ENCODE measurements at regions not wholly inside any gene's neighbourhood (a gene's known extent, or its start where the extent isn't known, plus 50 kb on each side); places are given as distances from the start of the nearest gene placed in this dataset.

GRCh38 chr10:128211953-128212727, 85.9 kb upstream of the MKI67 start:
- Mint-ChIP-seq H3K27ac (peak overlapping the region; percentile 83), H3K9me3 (no peaks in the 10 kb centered on the region)

GRCh38 chr10:128213156-128213555, 86.9 kb upstream of the MKI67 start:
- no peak for DNase-seq
- Mint-ChIP-seq H3K36me3 (ENCODE audit: low read depth) (no peaks in the 10 kb centered on the region), H3K27me3 (no peaks in the 10 kb centered on the region), H3K9me3 (no peaks in the 10 kb centered on the region), H3K4me1 (ENCODE audit: low read depth) (peaks cover 14% of the 10 kb centered on the region), H3K27ac (no peak overlapping the region), H3K4me3 (no peak overlapping the region)

More at GRCh38 chr10:128211953-128212727, 85.9 kb upstream of the MKI67 start:
- H3K4me3 Mint-ChIP-seq: peak overlapping the region; percentile 63
- H3K4me1 Mint-ChIP-seq (ENCODE audit: low read depth): peaks cover 14% of the 10 kb centered on the region
- no peaks in the 10 kb centered on the region for H3K36me3 Mint-ChIP-seq (ENCODE audit: low read depth)
- peak; percentile 91 for DNase-seq
- H3K27me3 Mint-ChIP-seq: no peaks in the 10 kb centered on the region

GRCh38 chr10:128215733-128216132, 89.5 kb upstream of the MKI67 start:
- Mint-ChIP-seq H3K4me3 (no peak overlapping the region), H3K4me1 (ENCODE audit: low read depth) (peaks cover 8% of the 10 kb centered on the region), H3K9me3 (no peaks in the 10 kb centered on the region), H3K27me3 (no peaks in the 10 kb centered on the region), H3K27ac (no peak overlapping the region), H3K36me3 (ENCODE audit: low read depth) (no peaks in the 10 kb centered on the region)
- DNase-seq: no peak

- H3K36me3 Mint-ChIP-seq (ENCODE audit: low read depth): no peaks in the 10 kb centered on the region
- peaks cover 8% of the 10 kb centered on the region for H3K4me1 Mint-ChIP-seq (ENCODE audit: low read depth)
- DNase-seq: no peak
- no peak overlapping the region for H3K4me3 Mint-ChIP-seq
- no peaks in the 10 kb centered on the region for H3K9me3 Mint-ChIP-seq
- no peak overlapping the region for H3K27ac Mint-ChIP-seq
- H3K27me3 Mint-ChIP-seq: peaks cover 8% of the 10 kb centered on the region
Observed at GRCh38 chr10:128217136-128217535, 90.9 kb upstream of the MKI67 start.

- no peak for DNase-seq
- peaks cover 7% of the 10 kb centered on the region for H3K4me1 Mint-ChIP-seq (ENCODE audit: low read depth)
- no peak overlapping the region for H3K4me3 Mint-ChIP-seq
- H3K9me3 Mint-ChIP-seq: no peaks in the 10 kb centered on the region
- no peak overlapping the region for H3K27ac Mint-ChIP-seq
- no peaks in the 10 kb centered on the region for H3K36me3 Mint-ChIP-seq (ENCODE audit: low read depth)
- H3K27me3 Mint-ChIP-seq: peaks cover 12% of the 10 kb centered on the region
Observed at GRCh38 chr10:128218161-128218560, 91.9 kb upstream of the MKI67 start.

- Mint-ChIP-seq H3K36me3 (ENCODE audit: low read depth) (no peaks in the 10 kb centered on the region), H3K27ac (no peak overlapping the region), H3K4me3 (no peak overlapping the region), H3K27me3 (peaks cover 17% of the 10 kb centered on the region), H3K4me1 (ENCODE audit: low read depth) (peaks cover 7% of the 10 kb centered on the region), H3K9me3 (no peaks in the 10 kb centered on the region)
- no peak for DNase-seq
Observed at GRCh38 chr10:128219295-128219694, 93.1 kb upstream of the MKI67 start.

GRCh38 chr10:128220021-128220420, 93.8 kb upstream of the MKI67 start:
- no peaks in the 10 kb centered on the region for H3K9me3 Mint-ChIP-seq
- H3K4me3 Mint-ChIP-seq: no peak overlapping the region
- peak overlapping the region; percentile 53 for H3K27ac Mint-ChIP-seq
- peaks cover 18% of the 10 kb centered on the region for H3K27me3 Mint-ChIP-seq
- no peaks in the 10 kb centered on the region for H3K36me3 Mint-ChIP-seq (ENCODE audit: low read depth)
- DNase-seq: no peak
- H3K4me1 Mint-ChIP-seq (ENCODE audit: low read depth): peaks cover 7% of the 10 kb centered on the region

- no peak overlapping the region for H3K27ac Mint-ChIP-seq
- peaks cover 29% of the 10 kb centered on the region for H3K27me3 Mint-ChIP-seq
- H3K9me3 Mint-ChIP-seq: no peaks in the 10 kb centered on the region
- no peak overlapping the region for H3K4me3 Mint-ChIP-seq
- no peaks in the 10 kb centered on the region for H3K36me3 Mint-ChIP-seq (ENCODE audit: low read depth)
- DNase-seq: no peak
- H3K4me1 Mint-ChIP-seq (ENCODE audit: low read depth): peaks cover 7% of the 10 kb centered on the region
Observed at GRCh38 chr10:128221117-128221516, 94.9 kb upstream of the MKI67 start.

GRCh38 chr10:128221807-128222206, 95.6 kb upstream of the MKI67 start:
- no peaks in the 10 kb centered on the region for H3K9me3 Mint-ChIP-seq
- no peak overlapping the region for H3K4me3 Mint-ChIP-seq
- H3K4me1 Mint-ChIP-seq (ENCODE audit: low read depth): peaks cover 7% of the 10 kb centered on the region
- no peaks in the 10 kb centered on the region for H3K36me3 Mint-ChIP-seq (ENCODE audit: low read depth)
- H3K27me3 Mint-ChIP-seq: peaks cover 35% of the 10 kb centered on the region
- H3K27ac Mint-ChIP-seq: no peak overlapping the region
- no peak for DNase-seq

- peaks cover 7% of the 10 kb centered on the region for H3K4me1 Mint-ChIP-seq (ENCODE audit: low read depth)
- no peaks in the 10 kb centered on the region for H3K9me3 Mint-ChIP-seq
- no peak overlapping the region for H3K27ac Mint-ChIP-seq
- DNase-seq: no peak
- peaks cover 37% of the 10 kb centered on the region for H3K27me3 Mint-ChIP-seq
- H3K4me3 Mint-ChIP-seq: no peak overlapping the region
- no peaks in the 10 kb centered on the region for H3K36me3 Mint-ChIP-seq (ENCODE audit: low read depth)
Observed at GRCh38 chr10:128222332-128222849, 96.2 kb upstream of the MKI67 start.

- peaks cover 9% of the 10 kb centered on the region for H3K36me3 Mint-ChIP-seq (ENCODE audit: low read depth)
- no peak overlapping the region for H3K4me3 Mint-ChIP-seq
- no peak overlapping the region for H3K27ac Mint-ChIP-seq
- peaks cover 15% of the 10 kb centered on the region for H3K27me3 Mint-ChIP-seq
- H3K4me1 Mint-ChIP-seq (ENCODE audit: low read depth): no peaks in the 10 kb centered on the region
- peaks cover 12% of the 10 kb centered on the region for H3K9me3 Mint-ChIP-seq
- DNase-seq: no peak
Observed at GRCh38 chr10:128230401-128230800, 104.2 kb upstream of the MKI67 start.

GRCh38 chr10:128233422-128233821, 107.2 kb upstream of the MKI67 start:
- Mint-ChIP-seq H3K36me3 (ENCODE audit: low read depth) (peaks cover 9% of the 10 kb centered on the region), H3K9me3 (peaks cover 12% of the 10 kb centered on the region), H3K27ac (no peak overlapping the region), H3K27me3 (no peaks in the 10 kb centered on the region), H3K4me1 (ENCODE audit: low read depth) (no peaks in the 10 kb centered on the region), H3K4me3 (no peak overlapping the region)
- DNase-seq: no peak

- no peak for DNase-seq
- H3K4me3 Mint-ChIP-seq: no peak overlapping the region
- no peak overlapping the region for H3K27ac Mint-ChIP-seq
- H3K9me3 Mint-ChIP-seq: peaks cover 12% of the 10 kb centered on the region
- no peaks in the 10 kb centered on the region for H3K27me3 Mint-ChIP-seq
- H3K4me1 Mint-ChIP-seq (ENCODE audit: low read depth): no peaks in the 10 kb centered on the region
- H3K36me3 Mint-ChIP-seq (ENCODE audit: low read depth): peaks cover 9% of the 10 kb centered on the region
Observed at GRCh38 chr10:128237710-128238109, 111.5 kb upstream of the MKI67 start.

GRCh38 chr10:128241023-128241422, 114.8 kb upstream of the MKI67 start:
- no peak overlapping the region for H3K4me3 Mint-ChIP-seq

GRCh38 chr10:128242641-128243040, 116.4 kb upstream of the MKI67 start:
- Mint-ChIP-seq H3K27me3 (no peaks in the 10 kb centered on the region), H3K4me3 (no peak overlapping the region), H3K9me3 (no peaks in the 10 kb centered on the region), H3K36me3 (ENCODE audit: low read depth) (no peaks in the 10 kb centered on the region), H3K27ac (no peak overlapping the region), H3K4me1 (ENCODE audit: low read depth) (no peaks in the 10 kb centered on the region)
- no peak for DNase-seq

More at GRCh38 chr10:128241023-128241422, 114.8 kb upstream of the MKI67 start:
- DNase-seq: no peak
- Mint-ChIP-seq H3K9me3 (no peaks in the 10 kb centered on the region), H3K27me3 (no peaks in the 10 kb centered on the region), H3K36me3 (ENCODE audit: low read depth) (no peaks in the 10 kb centered on the region), H3K4me1 (ENCODE audit: low read depth) (no peaks in the 10 kb centered on the region), H3K27ac (no peak overlapping the region)

All from activated T-cell treated with anti-CD3 and anti-CD28 coated beads, Interleukin-2, amount 50 U/mL, for 24 hours (primary cell).